NCI-H226 (cell line): ENCODE measurements at regions not wholly inside any gene's neighbourhood (a gene's known extent, or its start where the extent isn't known, plus 50 kb on each side); places are given as distances from the start of the nearest gene placed in this dataset.

Source experiments
- DNase-seq: peaks from one replicate; pipeline ENCODE4 v3.0.0-alpha.2; 2015

- DNase-seq, result no peak
Measured at GRCh38 chrX:42616981-42617380, 161.0 kb downstream of the PPP1R2C start.

DNA sequence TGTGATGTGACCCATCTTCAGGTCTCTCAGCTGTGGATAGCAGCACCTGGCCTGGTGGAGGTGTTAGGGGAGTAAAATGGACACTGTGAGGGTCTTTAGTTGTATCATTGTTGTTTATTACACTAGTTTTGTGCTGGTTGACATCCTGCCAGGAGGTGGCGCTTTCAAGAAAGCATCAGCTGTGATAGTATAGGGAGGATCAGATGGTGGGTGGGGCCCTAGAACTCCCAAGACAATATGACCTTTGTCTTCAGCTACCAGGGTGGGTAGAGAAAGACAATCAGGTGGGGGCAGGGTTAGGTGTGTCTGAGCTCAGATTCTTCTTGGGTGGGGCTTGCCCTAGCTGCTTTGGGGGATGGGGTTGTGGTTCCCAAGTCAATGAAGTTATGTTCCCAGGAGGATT is 162.8 kb downstream of the PPP1R2C start:
- no peak for DNase-seq

GRCh38 chrX:42606591-42606990 is 171.4 kb downstream of the PPP1R2C start:
- DNase-seq, result no peak

DNA sequence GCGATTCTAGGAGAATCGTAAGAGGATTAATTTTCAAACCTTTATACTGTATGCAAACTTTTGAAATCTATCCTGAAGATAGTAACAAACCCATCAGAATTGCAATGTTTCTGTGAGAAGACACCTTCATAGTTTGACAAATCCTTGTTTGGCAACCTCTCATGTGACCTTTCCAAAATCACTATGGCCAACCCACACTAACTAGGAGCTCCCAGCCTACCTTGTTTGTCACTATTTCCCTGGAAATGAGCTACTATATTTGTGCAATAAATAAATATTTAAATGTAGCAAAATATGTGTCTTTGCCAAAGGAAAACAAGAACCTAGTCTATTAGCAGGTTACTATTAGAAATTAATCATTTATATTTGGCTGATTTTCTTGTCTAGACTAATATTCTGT is 173.7 kb downstream of the PPP1R2C start:
- DNase-seq, result no peak

GRCh38 chrX:42603016-42603415 is 174.9 kb downstream of the PPP1R2C start:
- no peak for DNase-seq

GRCh38 chrX:42602566-42602965 is 175.4 kb downstream of the PPP1R2C start:
- DNase-seq, result peak; percentile 26

- DNase-seq, result peak; percentile 76
Measured at GRCh38 chrX:42602136-42602535, 175.8 kb downstream of the PPP1R2C start.

DNA sequence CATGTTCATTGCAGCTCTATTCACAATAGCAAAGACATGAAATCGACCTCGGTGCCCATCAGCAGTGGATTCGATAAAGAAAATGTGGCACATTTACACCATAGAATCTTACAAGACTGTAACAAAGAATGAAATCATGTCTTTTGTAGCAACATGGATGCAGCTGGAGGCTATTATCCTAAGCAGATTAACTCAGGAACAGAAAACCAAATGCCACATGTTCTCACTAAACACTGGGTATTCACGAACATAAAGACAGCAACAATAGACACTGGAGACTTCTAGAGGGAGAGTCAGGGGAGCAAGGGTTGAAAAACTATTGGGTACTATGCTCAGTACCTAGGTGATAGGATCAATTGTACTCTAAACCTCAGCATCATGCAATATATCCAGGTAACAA is 180.5 kb downstream of the PPP1R2C start:
- DNase-seq, result no peak

DNA sequence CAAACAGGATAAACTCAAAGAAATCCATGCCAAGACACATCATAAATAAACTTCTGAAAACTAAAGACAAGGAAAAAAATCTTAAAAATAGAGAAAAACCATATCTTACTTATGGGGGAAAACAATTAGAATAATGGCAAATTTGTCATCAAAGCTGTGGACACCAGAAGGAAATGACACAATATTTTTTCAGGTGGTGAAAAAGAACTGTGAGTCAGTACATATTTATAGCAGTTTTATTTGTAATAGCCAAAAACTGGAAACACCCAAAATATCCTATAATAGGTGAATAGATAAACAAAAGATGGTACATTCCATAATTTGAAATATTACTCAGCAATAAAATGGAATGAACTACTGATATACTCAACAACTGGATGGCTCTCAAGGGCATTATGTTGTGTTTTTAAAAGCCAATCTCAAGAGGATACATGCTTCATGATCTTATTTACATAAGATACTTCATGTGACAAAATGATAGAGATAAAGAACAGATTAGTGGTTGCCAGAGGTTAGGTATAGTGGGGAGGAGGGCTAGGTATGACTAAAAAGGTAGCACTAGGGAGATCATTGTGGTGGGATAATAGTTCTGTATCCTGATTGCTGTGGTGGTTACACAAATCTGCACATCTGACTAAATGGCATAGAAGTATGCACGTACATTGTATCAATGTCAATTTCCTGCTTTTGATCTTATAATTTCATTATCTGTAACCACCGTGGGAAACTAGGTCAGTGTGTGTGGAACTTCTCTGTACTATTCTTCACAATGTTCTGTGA is 191.9 kb downstream of the PPP1R2C start:
- DNase-seq, result no peak

DNA sequence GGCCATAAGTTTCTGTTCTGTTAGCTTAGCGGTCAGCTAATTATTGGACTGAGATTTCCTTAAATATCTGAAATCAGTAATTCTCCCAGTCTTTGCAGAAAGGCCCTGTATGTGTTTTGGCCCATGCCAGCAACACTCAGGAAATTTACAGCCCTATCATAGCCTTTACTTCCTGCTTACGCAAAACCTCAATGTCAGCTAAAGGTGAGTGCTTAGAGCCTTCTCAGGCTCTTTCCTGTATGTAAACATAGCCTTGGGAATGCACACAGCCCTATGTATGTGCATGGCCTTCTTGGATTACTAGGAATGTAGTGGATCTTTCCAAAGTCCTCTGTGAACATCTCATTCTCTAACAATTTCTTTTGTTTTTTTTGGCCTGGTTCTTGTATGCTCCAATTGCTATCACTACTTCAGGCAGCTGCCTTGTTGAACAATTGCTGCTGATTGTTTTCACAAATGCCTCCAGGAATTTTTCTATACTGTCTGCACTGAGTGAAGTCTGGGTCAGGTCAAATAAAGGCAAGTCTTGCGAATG is 200.0 kb downstream of the PPP1R2C start:
- DNase-seq, result peak; percentile 11

DNA sequence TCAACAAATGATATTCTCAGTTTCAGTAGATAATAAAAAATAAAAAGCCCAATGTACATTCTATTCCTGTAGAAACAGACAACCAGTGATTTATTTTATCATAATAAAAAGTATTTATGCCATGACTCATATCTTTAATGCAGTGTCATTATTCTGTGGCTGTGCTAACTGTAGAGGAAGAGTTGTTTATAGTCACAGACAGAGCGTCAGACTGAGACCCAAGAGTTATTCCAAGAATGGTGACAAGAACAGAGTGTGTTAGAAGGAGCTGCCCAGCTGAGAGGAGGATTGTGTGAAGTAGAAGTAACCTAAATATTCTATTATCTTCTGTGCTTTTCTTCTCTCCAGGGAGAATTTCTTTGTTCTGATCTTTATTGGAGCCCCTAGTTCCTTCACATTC is 210.7 kb downstream of the PPP1R2C start:
- no peak for DNase-seq

DNA sequence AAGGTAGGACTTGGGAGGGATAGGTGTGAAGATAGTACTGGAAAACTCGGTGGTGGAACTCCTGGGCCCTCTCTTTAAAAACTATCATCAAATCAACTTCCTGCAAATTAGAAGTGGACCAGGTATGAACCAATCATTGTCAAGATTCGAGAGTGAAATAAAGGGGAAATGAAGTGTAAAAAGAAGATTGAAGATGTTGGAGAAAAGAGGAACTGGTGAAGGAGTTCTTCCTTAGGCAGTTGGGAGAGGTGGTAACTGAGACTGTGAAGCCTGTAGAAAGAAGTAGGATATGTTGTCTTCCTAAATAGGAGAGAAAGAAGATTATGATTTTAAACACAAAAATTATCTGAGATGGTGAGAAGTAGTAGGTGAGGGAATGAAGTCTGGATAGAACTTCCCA is 212.2 kb downstream of the PPP1R2C start:
- DNase-seq, result no peak

GRCh38 chrX:42546800-42547199 is 231.2 kb downstream of the PPP1R2C start:
- DNase-seq, result no peak

DNA sequence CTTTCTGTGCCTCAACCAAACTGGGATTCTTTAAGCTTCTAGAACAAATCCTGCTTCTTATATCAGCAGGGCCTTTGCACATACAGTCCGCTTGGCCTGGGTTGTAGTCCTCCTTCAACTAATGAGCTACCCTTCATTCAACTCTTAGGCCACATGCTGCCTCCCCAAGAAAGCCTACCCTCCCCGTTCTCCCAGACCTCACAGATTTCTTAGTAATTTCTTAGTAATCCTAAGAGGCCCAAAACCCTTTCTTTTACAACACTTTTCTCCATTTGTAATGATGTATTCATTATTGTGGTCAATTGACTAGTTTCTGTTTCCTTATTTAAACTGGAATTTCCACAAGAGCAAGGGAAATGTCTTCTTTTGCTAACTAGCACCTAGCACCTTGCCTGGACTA is 233.1 kb downstream of the PPP1R2C start:
- no peak for DNase-seq

- DNase-seq, result no peak
Measured at GRCh38 chrX:42541554-42541953, 236.4 kb downstream of the PPP1R2C start.

- DNase-seq, result no peak
Measured at GRCh38 chrX:42540146-42540545, 237.8 kb downstream of the PPP1R2C start.

- no peak for DNase-seq
Measured at GRCh38 chrX:42538405-42538804, 239.6 kb downstream of the PPP1R2C start.

DNA sequence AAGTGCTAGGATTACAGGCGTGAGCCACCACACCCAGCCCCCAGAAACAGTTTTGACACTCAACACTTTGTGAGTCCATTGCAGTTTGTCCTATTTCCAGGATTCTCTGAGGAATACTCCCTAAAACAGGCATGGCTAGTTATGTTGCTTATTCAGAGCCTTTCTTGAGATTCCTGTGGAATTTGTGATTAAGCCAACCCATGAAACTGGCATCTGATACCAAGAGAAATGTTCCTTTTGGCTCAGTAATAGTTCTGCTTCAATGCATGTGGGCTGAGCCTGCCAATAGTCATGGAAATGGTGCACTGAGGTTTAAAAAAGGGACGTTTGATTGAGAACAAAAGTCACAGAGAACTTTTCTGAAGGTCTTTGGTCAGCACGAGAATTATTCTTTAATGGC is 241.7 kb downstream of the PPP1R2C start:
- no peak for DNase-seq

GRCh38 chrX:42535233-42535632 is 242.7 kb downstream of the PPP1R2C start:
- DNase-seq, result no peak

GRCh38 chrX:42533761-42534160 is 244.2 kb downstream of the PPP1R2C start:
- DNase-seq, result no peak

GRCh38 chrX:42531441-42531840 is 246.5 kb downstream of the PPP1R2C start:
- DNase-seq, result no peak

GRCh38 chrX:42530027-42530426 is 247.9 kb downstream of the PPP1R2C start:
- peak; percentile 81 for DNase-seq

- DNase-seq, result peak; percentile 56
Measured at GRCh38 chrX:42524379-42524778, 253.6 kb downstream of the PPP1R2C start.

- peak; percentile 45 for DNase-seq
Measured at GRCh38 chrX:42519666-42520231, 258.2 kb downstream of the PPP1R2C start.

GRCh38 chrX:42515939-42516338 is 262.0 kb downstream of the PPP1R2C start:
- DNase-seq, result no peak
